ENCODE measurements at regions not wholly inside any gene's neighbourhood (a gene's known extent, or its start where the extent isn't known, plus 50 kb on each side); places are given as distances from the start of the nearest gene placed in this dataset.

DNA sequence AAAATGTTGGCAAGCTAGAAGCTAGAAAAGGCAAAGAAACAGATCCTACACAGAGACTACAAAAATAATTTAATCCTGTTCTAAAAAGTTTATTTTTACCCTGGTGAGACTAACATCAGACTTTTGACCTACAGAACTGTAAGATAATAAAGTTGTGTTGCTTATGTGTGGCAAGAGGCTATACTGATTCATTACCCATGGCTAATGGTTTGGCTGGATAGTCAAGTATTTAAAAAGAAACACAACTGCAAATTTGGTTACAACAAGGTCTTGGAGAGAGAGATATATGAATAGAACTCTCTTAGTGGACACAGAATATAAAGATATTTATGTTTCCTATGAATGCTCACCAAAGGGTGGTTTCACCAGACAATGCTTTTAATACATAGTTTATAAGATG is 364.2 kb upstream of the PLSCR5 start:
- TF ChIP-seq EZH2 (IDR thresholded peaks at IDR 0.05) (no peak), POLR2AphosphoS5 (IDR thresholded peaks at IDR 0.05; ENCODE audit: borderline replicate concordance, low read depth, low read length) (no peak), FOXP2 (optimal IDR thresholded peaks at IDR 0.05; ENCODE audit: control extremely low read depth, extremely low read length, insufficient read depth) (no peak)
